OCI-LY3 (cell line): ENCODE measurements at regions not wholly inside any gene's neighbourhood (a gene's known extent, or its start where the extent isn't known, plus 50 kb on each side); places are given as distances from the start of the nearest gene placed in this dataset.

ENCODE experiments used
- CTCF ChIP-seq: fragments of 200-600, 300-600 bp; sonication (generic); IDR thresholded peaks from 2 replicates; pipeline ENCODE4 v1.5.1; 2014; ENCODE audit warnings: antibody characterized with exemption, low read length, low read depth
- EZH2phosphoT487 ChIP-seq: fragments of 200-600 bp; shearing (Covaris generic); IDR thresholded peaks from 2 replicates; pipeline ENCODE4 v1.6.1; 2018; ENCODE audit warnings: antibody characterized with exemption, mixed run types, low read depth

- TF ChIP-seq CTCF (no peak), EZH2phosphoT487 (no peak)
These were observed 71.4 kb upstream of the PLCL2 start for GRCh38 chr3:16813336-16813735.
